GM12875 (cell line): ENCODE measurements at regions not wholly inside any gene's neighbourhood (a gene's known extent, or its start where the extent isn't known, plus 50 kb on each side); places are given as distances from the start of the nearest gene placed in this dataset.

Source experiments
- H3K4me3 ChIP-seq: one replicate; pipeline ENCODE4 v1.5.1; 2011; ENCODE audit warnings: low read depth, low read length, control low read depth
- TF ChIP-seq, protein P1 (sequence below): IDR thresholded peaks from 2 replicates; pipeline ENCODE4 v1.5.1; 2011; ENCODE audit warnings: low read depth, mild to moderate bottlenecking, control low read depth, inconsistent platforms, low read length, moderate library complexity, borderline replicate concordance; ENCODE audit not compliant: insufficient read depth

DNA sequence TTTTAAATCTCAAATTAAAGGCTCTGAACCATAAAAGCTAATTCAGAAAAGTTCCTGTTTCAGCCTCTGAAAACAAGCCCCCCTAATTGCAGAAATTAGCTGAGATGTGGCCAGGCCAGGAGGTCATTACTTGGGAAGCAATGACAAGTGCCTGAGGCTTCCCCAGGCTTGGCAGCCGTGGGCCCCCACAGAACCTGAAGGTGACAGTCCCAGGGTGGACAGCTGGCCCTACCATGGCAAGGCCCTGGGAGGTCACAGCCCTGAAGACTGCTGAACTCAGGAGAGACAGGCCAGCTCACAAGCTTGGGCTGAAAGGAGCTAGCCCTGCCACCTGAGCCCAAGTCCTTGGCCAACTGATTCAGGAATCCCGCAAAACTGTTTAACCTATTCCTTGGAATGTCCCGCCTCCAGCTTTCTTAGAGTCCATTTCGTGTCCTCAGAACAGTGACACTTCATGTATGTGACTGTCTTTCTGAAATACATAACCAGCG is 54.3 kb upstream of the PKDCC start:
- no peak overlapping the region for H3K4me3 ChIP-seq
- TF ChIP-seq, protein P1, sequence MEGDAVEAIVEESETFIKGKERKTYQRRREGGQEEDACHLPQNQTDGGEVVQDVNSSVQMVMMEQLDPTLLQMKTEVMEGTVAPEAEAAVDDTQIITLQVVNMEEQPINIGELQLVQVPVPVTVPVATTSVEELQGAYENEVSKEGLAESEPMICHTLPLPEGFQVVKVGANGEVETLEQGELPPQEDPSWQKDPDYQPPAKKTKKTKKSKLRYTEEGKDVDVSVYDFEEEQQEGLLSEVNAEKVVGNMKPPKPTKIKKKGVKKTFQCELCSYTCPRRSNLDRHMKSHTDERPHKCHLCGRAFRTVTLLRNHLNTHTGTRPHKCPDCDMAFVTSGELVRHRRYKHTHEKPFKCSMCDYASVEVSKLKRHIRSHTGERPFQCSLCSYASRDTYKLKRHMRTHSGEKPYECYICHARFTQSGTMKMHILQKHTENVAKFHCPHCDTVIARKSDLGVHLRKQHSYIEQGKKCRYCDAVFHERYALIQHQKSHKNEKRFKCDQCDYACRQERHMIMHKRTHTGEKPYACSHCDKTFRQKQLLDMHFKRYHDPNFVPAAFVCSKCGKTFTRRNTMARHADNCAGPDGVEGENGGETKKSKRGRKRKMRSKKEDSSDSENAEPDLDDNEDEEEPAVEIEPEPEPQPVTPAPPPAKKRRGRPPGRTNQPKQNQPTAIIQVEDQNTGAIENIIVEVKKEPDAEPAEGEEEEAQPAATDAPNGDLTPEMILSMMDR = no peak

DNA sequence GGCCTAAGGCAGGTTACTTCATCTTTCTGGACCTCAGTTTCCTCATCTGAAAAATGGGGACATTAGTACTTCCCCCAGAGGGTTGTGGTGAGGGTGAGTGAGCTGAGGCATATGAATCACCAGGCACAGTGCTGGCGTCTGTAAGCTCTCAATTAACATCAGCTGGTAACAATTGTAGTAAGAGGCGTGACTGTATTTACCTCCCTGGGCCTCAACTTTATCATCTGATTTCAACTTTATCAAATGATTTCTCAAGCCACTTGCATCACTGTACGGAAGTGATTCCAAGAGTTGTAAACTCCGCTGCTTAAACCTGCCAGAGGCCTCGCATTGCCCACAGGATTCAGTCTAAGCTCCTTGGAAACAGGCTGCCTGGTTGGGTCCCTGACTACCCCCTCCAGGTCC is 53.6 kb upstream of the PKDCC start:
- H3K4me3 ChIP-seq = no peak overlapping the region
- TF ChIP-seq, protein P1 = no peak

DNA sequence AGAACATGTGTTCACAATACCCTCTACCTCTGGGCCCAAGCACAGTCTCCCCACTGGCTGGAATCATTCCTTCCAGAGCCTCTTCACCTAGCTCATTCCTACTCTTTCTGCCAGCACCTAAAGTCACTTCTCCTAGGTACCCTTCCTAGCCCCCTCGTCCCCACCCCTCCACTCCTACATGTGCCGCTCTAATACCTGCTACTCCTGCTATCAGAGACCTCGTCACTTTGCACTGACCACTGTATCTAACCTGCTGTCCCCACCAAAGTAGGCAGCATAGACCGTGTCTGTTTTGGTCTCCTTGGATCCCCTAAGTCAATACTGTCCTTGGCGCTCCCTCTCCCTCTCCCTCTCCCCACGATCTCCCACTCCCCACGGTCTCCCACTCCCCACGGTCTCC is 53.2 kb upstream of the PKDCC start:
- TF ChIP-seq, protein P1 = no peak
- H3K4me3 ChIP-seq = no peak overlapping the region

DNA sequence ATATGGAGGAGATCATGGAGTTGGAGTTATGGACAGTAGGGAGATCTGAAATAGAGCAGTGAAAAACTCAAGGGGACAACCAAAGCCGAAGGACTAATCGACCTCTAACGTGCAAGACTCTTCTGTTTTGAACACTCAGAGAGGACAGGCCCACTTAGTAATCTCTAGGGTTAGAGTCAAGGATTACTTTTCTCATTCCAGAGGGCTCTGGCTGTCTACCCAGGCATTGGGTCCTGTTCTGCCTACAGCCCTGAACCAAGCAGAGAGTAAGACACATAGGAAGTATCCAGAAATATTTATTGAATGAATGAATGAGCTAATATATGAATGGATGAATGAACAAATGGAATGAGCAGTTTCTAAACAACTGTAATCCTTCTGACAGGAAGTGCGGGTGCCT is 50.3 kb upstream of the PKDCC start:
- TF ChIP-seq, protein P1 = no peak
- H3K4me3 ChIP-seq = no peak overlapping the region
